NCI-H1417 treated with DMSO at 0.1 percent for 48 hours (cell line): ENCODE measurements at regions not wholly inside any gene's neighbourhood (a gene's known extent, or its start where the extent isn't known, plus 50 kb on each side); places are given as distances from the start of the nearest gene placed in this dataset.

ENCODE experiments used
- DNase-seq: peaks from one replicate; lab custom pipeline; 2025; lab: John Stamatoyannopoulos, UW

DNA sequence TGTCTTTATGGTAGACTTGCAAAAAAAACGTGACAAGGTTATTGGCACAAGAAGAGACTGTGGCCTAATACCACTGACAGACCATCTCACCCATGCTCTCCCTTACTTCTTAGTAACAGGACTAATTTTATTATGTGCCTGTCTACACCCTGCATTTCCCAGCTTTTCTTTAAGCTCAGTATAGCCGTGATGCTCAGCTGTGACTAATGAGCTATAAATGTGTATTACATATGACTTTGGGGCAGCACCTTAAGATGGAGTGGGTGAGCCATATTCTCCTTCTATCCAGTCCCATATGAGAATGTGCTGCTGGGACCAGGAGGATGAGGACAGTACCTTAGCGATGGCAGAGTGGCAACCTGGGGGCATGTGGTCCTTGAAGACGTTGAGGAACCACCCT is 293.5 kb downstream of the RNF144A start:
- no peak for DNase-seq

GRCh38 chr2:7225848-7226247 is 308.6 kb downstream of the RNF144A start:
- peak; percentile 71 for DNase-seq

DNA sequence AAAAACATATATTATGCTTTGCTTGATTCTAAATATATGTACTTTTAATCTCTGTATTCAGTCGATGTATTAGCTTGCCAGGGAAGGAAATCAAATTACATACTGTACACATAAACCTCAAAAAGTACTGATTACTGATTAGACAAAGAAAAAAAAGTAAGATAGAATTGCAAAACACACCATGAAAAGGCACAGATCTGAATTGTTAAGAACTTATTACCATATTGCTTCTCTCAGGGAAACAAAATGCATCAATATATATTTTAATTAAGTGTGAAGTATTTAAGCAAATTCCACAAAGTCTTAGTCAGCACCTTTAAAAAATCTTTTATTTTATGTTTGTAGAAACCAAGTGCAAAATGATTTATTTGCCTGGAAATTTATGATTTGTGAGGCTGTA is 309.3 kb downstream of the RNF144A start:
- no peak for DNase-seq

DNA sequence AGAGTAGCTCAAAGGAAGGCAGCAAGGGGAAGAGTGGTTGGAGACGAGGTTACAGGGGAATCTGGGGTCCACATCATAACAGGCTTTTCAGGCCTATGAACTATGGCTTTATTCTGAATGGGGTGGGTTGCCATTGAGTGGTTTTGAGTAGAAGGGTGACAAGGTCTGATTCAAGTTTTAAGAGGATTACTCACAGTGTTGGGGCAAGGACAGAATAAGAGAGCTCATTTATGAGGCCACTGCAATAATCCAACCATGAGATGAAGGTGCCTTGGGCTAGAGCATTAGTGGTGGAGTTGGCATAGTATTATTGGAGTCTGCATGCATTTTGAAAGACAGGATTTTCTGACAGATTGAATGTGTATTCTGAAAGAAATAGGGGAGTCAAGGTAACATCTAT is 315.9 kb downstream of the RNF144A start:
- DNase-seq = no peak

DNA sequence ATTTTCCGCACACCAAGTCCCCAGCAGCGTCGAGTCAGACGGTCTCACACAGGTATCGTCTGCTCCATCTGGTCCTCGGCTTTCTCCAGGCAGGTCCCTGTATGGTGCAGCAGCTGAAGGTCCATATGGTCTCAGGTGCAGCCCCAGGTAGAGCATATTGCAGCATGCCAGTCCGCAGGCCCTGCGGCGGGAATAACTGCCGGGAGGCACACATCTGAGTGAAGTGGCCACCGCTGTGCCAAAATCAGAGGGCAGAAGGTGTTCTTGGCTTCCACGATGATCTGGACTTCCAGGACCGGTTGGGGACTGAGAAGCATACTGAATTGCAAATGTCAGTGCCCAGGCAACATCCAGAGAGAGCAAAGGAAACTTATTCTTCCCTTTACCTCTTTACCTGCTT is 320.3 kb downstream of the RNF144A start:
- no peak for DNase-seq

DNA sequence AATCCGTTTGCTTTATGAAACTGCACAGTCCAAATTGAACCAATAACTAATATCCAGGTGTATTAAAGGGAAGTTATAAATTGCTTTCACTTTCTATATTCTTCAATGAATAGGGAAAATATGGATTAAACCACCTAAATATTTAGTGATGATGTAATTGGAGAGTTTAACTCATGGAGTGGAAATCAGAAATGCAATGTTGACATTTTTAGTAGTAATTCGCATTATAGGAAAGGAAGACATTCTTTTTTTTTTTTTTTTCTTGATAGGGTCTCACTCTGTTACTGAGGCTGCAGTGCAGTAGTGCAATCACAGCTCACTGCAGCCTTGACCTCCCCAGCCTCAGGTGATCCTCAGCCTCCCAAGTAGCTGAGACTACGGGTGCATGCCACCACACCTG is 321.9 kb downstream of the RNF144A start:
- DNase-seq = no peak

GRCh38 chr2:7241041-7241745 is 324.0 kb downstream of the RNF144A start:
- no peak for DNase-seq

DNA sequence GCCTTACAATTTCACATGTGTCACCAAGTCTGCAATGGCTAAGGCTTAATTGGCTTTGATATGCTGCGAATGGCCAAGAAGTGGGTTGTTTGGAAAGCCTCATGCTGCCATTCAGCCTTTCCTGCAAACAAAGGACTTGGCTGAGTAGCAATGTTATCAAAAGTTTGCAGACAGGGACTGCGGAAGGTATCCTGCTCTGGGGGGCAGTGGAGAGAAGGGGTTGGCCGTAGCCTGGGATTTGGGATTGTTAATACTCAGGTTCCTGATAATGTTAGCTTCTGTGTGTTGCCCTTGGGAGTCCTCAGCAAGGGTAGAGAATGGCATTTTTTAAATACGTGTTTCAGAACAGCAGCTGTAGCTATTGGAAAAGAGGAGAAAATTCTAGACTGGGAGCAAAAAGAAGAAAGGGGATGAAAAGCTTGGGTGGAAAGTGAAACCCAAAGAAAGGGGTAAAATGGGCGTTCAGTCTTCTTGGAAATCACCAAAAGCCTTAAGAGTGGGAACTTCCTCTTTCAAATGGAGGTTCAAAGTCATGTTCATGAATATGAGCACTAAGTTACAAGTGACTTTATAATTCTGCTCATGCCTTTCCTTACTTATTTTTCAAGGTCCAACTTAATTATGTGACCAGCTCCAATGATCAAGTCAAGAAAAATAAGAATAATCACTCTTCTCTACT is 325.1 kb downstream of the RNF144A start:
- DNase-seq = no peak

- DNase-seq = no peak
These were observed 326.1 kb downstream of the RNF144A start for GRCh38 chr2:7243276-7243675.

DNA sequence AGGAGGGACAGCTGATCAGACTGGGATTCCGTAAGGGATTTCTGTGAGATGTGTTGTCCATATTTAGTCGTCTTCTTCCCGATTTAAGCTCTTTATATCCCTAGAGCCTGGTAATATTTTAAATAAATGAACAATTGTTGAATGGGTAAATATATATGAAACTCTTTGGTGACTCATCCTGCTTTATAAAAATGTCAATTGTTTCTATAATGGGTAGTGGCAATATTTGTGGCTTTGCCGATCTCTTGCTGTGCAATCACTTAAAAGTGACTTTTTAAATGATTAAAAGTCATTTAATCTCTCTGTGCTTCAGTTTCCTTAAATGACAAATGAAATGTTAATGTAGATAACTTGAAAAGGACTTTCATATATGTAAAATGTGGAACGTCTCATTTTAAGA is 339.2 kb downstream of the RNF144A start:
- no peak for DNase-seq

- DNase-seq = no peak
These were observed 345.5 kb downstream of the RNF144A start for GRCh38 chr2:7262727-7263126.

DNA sequence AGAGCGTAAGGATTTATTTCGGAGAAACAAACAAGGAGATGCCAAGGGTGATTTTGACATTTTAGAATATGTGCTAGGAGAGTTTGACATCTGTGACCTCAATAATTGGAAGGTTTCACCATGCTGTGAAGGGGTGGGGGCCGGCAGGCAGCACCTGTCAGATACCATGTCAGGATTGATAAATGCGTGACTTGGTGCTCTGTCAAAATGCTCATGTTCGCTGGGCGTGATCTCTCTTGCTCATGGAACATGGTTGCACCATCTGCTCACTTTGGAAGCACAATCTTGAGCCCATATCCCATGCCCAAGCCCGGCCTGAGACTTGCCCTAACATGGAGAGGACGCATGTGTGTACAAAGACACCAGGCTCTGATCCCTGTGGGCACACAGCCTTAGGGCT is 347.6 kb downstream of the RNF144A start:
- DNase-seq = no peak

DNA sequence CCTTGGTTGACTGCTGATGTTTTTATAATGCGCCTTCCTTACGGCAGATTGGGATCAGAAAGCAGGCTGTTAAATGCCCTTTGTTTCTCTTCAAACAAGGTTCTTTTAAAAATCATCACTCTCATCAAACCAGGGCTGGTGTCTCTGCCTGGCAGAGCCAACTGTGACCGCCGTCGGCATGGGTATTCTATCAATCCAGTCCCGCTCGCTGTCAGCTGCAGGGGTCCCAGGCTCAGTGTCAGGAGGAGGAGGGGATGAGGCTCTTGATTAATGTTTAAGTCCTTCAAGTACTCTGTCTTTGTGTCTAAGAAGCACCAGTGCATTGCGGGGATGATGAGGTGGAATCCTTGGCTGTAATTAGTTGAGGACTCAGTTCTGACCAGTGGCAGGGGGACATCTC is 348.1 kb downstream of the RNF144A start:
- no peak for DNase-seq

- no peak for DNase-seq
These were observed 352.0 kb downstream of the RNF144A start for GRCh38 chr2:7269106-7269643.

DNA sequence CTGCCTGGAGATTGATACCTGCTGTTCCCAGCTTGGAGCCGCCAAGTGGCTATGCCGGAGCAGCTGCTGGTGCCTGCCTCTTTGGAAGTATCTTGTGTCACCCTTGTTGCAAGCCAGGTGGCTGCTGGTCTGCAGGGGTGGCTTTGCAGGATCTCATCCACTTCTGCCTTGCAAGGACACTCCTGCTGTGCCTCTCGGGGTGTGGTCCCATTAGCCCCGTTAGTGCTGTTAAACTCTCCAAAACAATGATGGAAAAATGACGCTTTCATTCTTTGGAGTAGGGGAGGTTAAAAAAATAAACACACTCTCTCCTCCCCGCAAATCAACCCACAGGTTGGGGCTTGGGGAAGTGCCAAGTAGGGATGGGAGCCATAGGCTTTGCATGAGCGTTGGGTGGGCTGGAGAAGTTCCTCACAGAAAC is 352.8 kb downstream of the RNF144A start:
- DNase-seq = peak; percentile 68

DNA sequence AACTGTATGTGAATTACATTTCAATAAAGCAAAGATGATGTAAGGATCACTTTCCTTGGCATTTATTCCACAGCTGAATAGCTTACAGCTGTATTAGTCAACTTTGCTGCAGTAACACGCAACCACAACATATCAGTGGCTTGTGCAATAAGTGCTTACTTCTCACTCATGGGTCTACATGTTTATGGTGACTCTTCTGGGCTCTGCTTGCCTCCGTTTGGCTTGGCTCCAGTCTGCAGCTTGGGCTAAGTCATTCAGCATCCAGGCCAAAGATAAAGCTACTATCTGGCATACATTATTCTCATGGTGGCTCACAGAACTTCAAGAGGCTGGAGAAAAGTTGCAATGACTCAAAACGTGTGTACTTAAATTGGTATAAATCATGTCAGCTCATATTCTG is 355.0 kb downstream of the RNF144A start:
- DNase-seq = no peak

DNA sequence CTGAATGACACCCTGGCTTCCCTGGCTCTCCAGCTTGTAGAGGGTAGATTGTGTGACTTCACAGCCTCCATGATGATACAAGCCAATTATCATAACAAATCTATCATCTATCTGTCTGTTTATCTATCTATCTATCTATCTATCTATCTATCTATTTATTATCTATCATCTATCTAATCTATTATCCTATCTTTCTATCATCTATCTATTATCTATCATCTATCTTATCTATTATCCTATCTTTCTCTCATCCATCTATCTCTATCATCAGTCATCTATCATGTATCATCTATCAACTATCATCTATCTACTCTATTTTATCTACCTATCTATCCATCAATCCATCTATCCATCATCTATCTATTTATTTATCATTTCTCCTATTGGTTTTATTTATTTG is 361.8 kb downstream of the RNF144A start:
- no peak for DNase-seq

DNA sequence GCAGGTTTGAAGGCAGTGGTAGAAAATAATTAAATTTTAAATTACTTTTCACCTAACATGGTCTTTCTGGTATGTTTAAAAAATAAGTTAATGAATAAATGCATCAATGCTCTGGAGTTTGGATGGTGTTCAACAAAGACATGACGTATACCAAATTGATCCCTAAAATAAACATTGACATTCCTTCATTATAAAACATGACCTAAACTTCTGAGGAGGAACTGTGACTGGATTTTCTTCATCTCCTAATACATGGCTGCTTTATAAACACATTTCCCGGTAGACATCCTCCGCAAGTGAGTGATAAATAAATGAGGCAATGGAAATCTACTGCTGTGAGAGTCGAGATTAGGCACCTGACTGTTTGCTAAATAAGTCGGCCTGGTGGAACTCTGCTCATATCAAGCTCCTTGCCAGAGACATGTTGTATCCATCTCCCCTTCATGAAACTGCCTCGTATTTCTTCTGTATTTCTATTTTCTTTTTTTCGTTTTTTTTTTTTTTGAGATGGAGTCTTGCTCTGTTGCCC is 362.3 kb downstream of the RNF144A start:
- no peak for DNase-seq

DNA sequence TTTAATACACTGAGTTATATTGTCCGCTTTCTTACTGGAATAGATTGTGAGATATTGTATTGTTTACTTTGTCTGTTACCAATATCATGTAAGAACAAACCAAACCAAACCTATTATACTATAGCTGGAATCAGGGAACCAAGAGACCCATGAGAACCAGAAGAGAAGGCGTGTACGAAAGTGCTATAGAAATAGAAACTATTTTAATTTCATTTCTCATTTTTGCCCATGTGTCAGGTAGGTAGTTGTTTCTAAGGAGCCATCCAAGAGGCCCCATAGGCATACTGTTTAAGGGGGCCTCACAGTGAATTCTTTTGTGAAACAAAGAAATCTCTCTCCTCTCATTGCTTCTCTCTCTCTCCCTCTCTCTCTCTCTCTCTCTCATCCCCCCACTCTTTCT is 363.6 kb downstream of the RNF144A start:
- DNase-seq = no peak

GRCh38 chr2:7281231-7282201 is 364.3 kb downstream of the RNF144A start:
- DNase-seq = no peak

GRCh38 chr2:7286120-7286519 is 368.9 kb downstream of the RNF144A start:
- no peak for DNase-seq

DNA sequence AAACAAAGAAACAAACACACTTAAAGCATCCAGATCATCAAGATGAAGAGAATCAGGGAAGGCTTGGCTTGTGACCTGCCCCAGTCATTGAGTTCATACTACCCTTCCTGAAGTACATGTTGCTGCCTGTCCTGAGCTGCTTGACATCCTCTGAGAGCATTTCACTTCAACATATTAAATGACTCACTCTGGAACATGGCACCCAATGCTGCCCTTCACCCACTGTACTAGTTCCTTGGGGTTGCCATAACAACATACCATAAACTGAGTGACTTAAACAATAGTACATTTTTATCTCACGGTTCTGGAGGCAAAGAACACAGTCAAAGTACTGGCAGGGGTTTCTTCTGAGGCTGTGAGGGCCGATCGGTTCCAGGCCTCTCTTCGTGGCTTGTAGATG is 371.3 kb downstream of the RNF144A start:
- no peak for DNase-seq
